HG03565 (cell line): ENCODE measurements at regions not wholly inside any gene's neighbourhood (a gene's known extent, or its start where the extent isn't known, plus 50 kb on each side); places are given as distances from the start of the nearest gene placed in this dataset.
"Not testable (repeated sequence)": the region's sequence is repeated elsewhere in the genome, so short reads cannot be mapped to it uniquely, and the experiment has no call there.

Experiments
- ATAC-seq: cut with Tn5 transposase; IDR thresholded peaks from one replicate; pipeline ENCODE4 v1.9.1; 2021; ENCODE audit warnings: mild to moderate bottlenecking, moderate library complexity; ENCODE audit not compliant: unreplicated experiment

DNA sequence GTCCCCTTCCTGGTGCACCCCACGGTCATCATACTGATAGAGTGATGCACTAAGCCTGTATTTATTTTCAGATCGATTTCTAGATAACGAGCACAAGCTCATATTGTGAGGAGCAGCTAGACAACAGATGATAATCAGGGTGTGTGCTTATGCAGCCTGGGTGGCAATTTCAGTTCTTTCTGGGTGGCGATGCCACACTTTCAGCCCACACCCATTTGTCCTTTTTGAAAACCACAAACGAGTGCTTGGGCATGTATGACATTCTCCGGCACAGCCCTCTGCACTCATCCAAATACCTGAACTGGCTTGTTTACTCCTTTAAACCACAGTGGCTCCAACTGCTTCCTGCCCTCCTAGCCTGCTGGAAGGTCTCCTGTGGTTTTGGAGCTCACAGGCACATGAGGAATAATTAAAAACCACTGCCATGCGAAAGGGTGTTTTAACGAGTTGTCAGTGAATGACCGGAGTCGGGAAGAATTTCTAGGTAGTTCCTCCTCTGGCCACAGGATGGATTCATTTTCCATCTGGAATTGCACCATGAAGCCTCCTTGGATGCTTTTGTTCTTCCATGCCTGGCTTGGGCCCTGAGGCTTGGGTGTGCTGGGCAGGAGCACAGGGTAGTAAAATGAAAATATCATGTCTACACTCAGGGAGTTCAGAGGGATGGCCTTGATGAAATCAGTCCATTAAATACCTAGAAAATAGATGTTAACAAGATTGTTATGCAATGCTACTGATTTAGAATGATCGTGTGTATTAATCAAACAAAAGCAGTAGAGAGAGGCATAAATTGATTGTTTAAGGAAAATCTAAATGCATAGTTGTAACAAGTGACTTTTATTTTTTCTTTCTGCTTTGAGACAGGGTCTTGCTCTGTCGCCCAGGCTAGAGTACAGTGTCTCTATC is 52.4 kb upstream of the ITGB1 start:
- ATAC-seq: no peak

GRCh38 chr10:33009244-33010131 is 51.5 kb upstream of the ITGB1 start:
- ATAC-seq: no peak

DNA sequence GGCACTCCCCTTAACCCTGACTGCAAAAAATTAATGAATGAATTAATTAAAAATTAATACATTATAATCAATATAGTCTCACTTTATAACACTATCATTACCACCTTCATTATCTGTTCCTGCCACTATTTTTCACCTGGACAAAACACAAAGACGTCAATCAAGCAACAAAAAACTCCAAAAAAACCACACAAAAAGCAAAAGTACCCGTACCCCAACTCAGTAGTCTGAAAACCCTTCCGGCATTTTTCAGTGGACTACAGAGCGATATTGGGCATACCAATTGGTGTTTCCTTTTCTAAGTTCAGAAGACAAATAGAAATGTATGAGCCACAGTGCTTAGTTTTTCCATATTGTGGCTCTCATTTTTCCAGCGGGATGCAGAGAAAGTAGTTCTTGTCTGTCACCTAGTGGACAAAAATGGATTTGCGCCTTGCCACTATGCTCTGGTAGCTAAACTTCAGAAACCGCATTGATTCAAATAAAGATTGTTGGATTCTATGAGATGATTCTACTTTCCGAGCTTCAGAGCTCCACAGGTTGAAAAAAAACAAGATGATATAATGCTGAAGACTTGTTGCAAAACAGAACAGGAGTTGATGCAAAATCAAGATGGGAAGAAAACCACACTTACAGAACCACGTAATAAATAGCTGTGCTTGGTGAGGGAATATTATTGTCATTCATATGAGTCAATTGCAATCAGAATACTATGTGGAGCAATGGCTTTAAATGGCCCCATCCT is 50.6 kb upstream of the ITGB1 start:
- ATAC-seq: peak; percentile 56

DNA sequence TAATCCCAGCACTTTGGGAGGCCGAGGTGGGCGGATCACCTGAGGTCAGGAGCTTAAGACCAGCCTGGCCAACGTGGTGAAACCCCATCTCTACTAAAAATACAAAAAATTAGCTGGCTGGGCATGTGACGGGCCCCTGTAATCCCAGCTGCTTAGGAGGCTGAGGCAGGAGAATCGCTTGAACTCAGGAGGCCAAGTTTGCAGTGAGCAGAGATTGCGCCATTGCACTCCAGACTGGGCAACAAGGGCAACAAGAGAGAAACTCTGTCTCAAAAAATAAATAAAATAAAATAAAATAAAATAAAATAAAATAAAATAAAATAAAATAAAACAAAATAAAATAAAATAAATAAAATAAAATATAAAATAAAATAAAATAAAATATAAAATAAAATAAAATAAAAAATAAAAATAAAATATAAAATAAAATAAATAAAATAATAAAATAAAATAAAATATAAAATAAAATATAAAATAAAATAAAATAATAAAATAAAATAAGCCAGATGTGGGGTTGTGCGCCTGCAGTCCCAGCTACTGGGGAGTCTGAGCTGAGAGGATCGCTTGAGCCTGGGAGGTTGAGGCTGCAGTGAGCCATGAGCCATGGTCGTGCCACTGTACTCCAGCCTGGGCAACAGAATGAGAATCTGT is 49.8 kb upstream of the ITGB1 start:
- ATAC-seq: not testable (repeated sequence)
